ENCODE measurements at regions not wholly inside any gene's neighbourhood (a gene's known extent, or its start where the extent isn't known, plus 50 kb on each side); places are given as distances from the start of the nearest gene placed in this dataset.

DNA sequence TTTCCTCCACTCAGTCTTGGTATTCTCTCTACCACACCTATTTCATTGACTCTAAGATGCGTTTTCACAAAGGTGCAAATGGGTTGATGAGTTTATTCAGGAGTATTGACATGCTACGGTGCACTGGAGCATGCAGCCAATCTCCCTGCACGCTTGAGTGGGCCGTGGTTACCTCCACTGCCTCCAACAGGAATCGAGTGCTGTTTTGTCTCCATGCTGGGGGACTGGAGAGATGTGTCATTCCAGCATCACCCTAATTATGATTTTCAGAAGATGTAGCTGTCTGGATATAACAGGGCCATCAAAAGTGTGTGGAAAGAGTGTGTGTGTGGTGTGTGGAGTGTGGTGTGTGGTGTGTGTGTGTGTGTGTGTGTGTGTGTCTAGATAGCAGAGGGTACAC, 351.6 kb upstream of the ZFHX3 start:
- no TSS peak for BruUV-seq (replicated peaks)
- Histone ChIP-seq H3K4me3 (replicated peaks in 1 of 3; ENCODE audit: insufficient read depth in 1 of 3, low read depth in 2 of 3, low read length in 3 of 3) (no peak overlapping the region), H3K79me2 (ENCODE audit: insufficient read depth, low read length) (no peaks in the 10 kb centered on the region), H3K4me2 (ENCODE audit: low read depth, low read length) (no peak overlapping the region), H3K36me3 (replicated peaks in 1 of 2; ENCODE audit: control insufficient read depth in 1 of 2, insufficient read depth in 2 of 2, low read length in 2 of 2) (no peaks in the 10 kb centered on the region), H2AFZ (ENCODE audit: low read length) (no peak overlapping the region), H3K4me1 (ENCODE audit: insufficient read depth, low read length) (no peaks in the 10 kb centered on the region), H3K9ac (ENCODE audit: insufficient read depth, low read depth, low read length) (no peak overlapping the region), H3K27ac (ENCODE audit: extremely low read length, insufficient read depth, low read length) (no peak overlapping the region), H3K27me3 (ENCODE audit: control insufficient read depth in 1 of 2, insufficient read depth in 2 of 2, low read length in 2 of 2) (peaks cover 0 to 17% of the 10 kb centered on the region in 2 experiments; a peak in 1 of 5 replicates), H3K9me3 (ENCODE audit: low read length) (no peaks in the 10 kb centered on the region), H4K20me1 (ENCODE audit: insufficient read depth, low read length) (no peaks in the 10 kb centered on the region)
- ATAC-seq (no peak), FAIRE-seq (no peak), DNase-seq (ENCODE audit: low spot score) (no peak)
- CTCF ChIA-PET (ENCODE audit: low intra/inter-chr PET ratio, low total read pairs) = no interaction called here
- in situ Hi-C loops (cut with HindIII; ENCODE audit: extremely low pct_ligation_motif_present, low pct_unique_long_range_greater_than_20kb) (no loop called here), intact Hi-C loops (cut with micrococcal nuclease; ENCODE audit: unreplicated experiment) (no loop called here)
- POLR2A ChIA-PET = no interaction called here
- WGBS (ENCODE audit: low lambda C conversion rate) = 34% methylated on average over 5 of the region's 5 CpGs
- no peak for TF ChIP-seq ZNF20 (CRISPR knock-in tag; IDR thresholded peaks at IDR 0.05)
- no peak for TF ChIP-seq NCOA1 (CRISPR knock-in tag; IDR thresholded peaks at IDR 0.05)
- no peak for TF ChIP-seq SOX13 (IDR thresholded peaks at IDR 0.05)
- TF ChIP-seq SOX13 (CRISPR knock-in tag; conservative IDR thresholded peaks at IDR 0.05 in 1 of 2, IDR thresholded peaks at IDR 0.05 in 1 of 2) = no peak
- TF ChIP-seq ZFP90 (CRISPR knock-in tag; IDR thresholded peaks at IDR 0.05; ENCODE audit: borderline replicate concordance) = no peak
- no peak for TF ChIP-seq ZNF703 (CRISPR knock-in tag; IDR thresholded peaks at IDR 0.05; ENCODE audit: borderline replicate concordance)
- no peak for TF ChIP-seq GFI1 (CRISPR knock-in tag; IDR thresholded peaks at IDR 0.05; ENCODE audit: borderline replicate concordance)
- TF ChIP-seq ZNF292 (CRISPR knock-in tag; IDR thresholded peaks at IDR 0.05; ENCODE audit: borderline replicate concordance, low read depth) = no peak
- TF ChIP-seq, protein P1, sequence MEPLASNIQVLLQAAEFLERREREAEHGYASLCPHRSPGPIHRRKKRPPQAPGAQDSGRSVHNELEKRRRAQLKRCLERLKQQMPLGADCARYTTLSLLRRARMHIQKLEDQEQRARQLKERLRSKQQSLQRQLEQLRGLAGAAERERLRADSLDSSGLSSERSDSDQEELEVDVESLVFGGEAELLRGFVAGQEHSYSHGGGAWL (CRISPR knock-in tag; IDR thresholded peaks at IDR 0.05) = no peak
- TF ChIP-seq, protein P2, sequence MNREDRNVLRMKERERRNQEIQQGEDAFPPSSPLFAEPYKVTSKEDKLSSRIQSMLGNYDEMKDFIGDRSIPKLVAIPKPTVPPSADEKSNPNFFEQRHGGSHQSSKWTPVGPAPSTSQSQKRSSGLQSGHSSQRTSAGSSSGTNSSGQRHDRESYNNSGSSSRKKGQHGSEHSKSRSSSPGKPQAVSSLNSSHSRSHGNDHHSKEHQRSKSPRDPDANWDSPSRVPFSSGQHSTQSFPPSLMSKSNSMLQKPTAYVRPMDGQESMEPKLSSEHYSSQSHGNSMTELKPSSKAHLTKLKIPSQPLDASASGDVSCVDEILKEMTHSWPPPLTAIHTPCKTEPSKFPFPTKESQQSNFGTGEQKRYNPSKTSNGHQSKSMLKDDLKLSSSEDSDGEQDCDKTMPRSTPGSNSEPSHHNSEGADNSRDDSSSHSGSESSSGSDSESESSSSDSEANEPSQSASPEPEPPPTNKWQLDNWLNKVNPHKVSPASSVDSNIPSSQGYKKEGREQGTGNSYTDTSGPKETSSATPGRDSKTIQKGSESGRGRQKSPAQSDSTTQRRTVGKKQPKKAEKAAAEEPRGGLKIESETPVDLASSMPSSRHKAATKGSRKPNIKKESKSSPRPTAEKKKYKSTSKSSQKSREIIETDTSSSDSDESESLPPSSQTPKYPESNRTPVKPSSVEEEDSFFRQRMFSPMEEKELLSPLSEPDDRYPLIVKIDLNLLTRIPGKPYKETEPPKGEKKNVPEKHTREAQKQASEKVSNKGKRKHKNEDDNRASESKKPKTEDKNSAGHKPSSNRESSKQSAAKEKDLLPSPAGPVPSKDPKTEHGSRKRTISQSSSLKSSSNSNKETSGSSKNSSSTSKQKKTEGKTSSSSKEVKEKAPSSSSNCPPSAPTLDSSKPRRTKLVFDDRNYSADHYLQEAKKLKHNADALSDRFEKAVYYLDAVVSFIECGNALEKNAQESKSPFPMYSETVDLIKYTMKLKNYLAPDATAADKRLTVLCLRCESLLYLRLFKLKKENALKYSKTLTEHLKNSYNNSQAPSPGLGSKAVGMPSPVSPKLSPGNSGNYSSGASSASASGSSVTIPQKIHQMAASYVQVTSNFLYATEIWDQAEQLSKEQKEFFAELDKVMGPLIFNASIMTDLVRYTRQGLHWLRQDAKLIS (CRISPR knock-in tag; IDR thresholded peaks at IDR 0.05) = no peak
- TF ChIP-seq, protein P3, sequence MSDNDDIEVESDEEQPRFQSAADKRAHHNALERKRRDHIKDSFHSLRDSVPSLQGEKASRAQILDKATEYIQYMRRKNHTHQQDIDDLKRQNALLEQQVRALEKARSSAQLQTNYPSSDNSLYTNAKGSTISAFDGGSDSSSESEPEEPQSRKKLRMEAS (IDR thresholded peaks at IDR 0.05) = no peak
- TF ChIP-seq GLI4 (CRISPR knock-in tag; IDR thresholded peaks at IDR 0.05; ENCODE audit: borderline replicate concordance) = no peak
- TF ChIP-seq, protein P4, sequence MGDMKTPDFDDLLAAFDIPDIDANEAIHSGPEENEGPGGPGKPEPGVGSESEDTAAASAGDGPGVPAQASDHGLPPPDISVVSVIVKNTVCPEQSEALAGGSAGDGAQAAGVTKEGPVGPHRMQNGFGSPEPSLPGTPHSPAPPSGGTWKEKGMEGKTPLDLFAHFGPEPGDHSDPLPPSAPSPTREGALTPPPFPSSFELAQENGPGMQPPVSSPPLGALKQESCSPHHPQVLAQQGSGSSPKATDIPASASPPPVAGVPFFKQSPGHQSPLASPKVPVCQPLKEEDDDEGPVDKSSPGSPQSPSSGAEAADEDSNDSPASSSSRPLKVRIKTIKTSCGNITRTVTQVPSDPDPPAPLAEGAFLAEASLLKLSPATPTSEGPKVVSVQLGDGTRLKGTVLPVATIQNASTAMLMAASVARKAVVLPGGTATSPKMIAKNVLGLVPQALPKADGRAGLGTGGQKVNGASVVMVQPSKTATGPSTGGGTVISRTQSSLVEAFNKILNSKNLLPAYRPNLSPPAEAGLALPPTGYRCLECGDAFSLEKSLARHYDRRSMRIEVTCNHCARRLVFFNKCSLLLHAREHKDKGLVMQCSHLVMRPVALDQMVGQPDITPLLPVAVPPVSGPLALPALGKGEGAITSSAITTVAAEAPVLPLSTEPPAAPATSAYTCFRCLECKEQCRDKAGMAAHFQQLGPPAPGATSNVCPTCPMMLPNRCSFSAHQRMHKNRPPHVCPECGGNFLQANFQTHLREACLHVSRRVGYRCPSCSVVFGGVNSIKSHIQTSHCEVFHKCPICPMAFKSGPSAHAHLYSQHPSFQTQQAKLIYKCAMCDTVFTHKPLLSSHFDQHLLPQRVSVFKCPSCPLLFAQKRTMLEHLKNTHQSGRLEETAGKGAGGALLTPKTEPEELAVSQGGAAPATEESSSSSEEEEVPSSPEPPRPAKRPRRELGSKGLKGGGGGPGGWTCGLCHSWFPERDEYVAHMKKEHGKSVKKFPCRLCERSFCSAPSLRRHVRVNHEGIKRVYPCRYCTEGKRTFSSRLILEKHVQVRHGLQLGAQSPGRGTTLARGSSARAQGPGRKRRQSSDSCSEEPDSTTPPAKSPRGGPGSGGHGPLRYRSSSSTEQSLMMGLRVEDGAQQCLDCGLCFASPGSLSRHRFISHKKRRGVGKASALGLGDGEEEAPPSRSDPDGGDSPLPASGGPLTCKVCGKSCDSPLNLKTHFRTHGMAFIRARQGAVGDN (CRISPR knock-in tag; IDR thresholded peaks at IDR 0.05) = no peak
- TF ChIP-seq MAFF (IDR thresholded peaks at IDR 0.05; ENCODE audit: low read depth, low read length) = no peak
- no peak for TF ChIP-seq KMT2B (CRISPR knock-in tag; IDR thresholded peaks at IDR 0.05)

Measured in HepG2 (cell line).